ENCODE measurements at regions not wholly inside any gene's neighbourhood (a gene's known extent, or its start where the extent isn't known, plus 50 kb on each side); places are given as distances from the start of the nearest gene placed in this dataset.

GRCh38 chr6:71114544-71114943, 157.7 kb upstream of the B3GAT2 start:
- TF ChIP-seq REST (IDR thresholded peaks at IDR 0.05; ENCODE audit: insufficient replicate concordance, low read depth) (no peak), GABPA (IDR thresholded peaks at IDR 0.05; ENCODE audit: low read depth) (no peak), CTCF (IDR thresholded peaks at IDR 0.05; ENCODE audit: insufficient read depth, low read length) (no peak), SPI1 (IDR thresholded peaks at IDR 0.05; ENCODE audit: borderline replicate concordance, low read depth) (no peak), POLR2AphosphoS5 (IDR thresholded peaks at IDR 0.05; ENCODE audit: low read depth) (no peak)
- DNase-seq (ENCODE audit: low read depth in 1 of 2, low spot score in 1 of 2), result no peak
- H3K4me3 ChIP-seq (replicated peaks; ENCODE audit: insufficient read depth, low read length), result no peak overlapping the region

GRCh38 chr6:71114986-71115385, 158.1 kb upstream of the B3GAT2 start:
- Histone ChIP-seq H3K27ac (replicated peaks) (no peak overlapping the region), H3K27me3 (ENCODE audit: insufficient read depth, poor library complexity, severe bottlenecking) (peaks cover 2% of the 10 kb centered on the region), H3K4me3 (replicated peaks; ENCODE audit: insufficient read depth, low read length) (no peak overlapping the region)
- TF ChIP-seq SPI1 (IDR thresholded peaks at IDR 0.05; ENCODE audit: borderline replicate concordance, low read depth), result peak; percentile 33; the same call in 1 of the 2 replicates
- no peak for TF ChIP-seq GABPA (IDR thresholded peaks at IDR 0.05; ENCODE audit: low read depth)
- no peak for DNase-seq (ENCODE audit: low read depth in 1 of 2, low spot score in 1 of 2)

More at GRCh38 chr6:71114544-71114943, 157.7 kb upstream of the B3GAT2 start:
- peaks cover 2% of the 10 kb centered on the region for H3K27me3 ChIP-seq (ENCODE audit: insufficient read depth, poor library complexity, severe bottlenecking)
- no peak overlapping the region for H3K27ac ChIP-seq (replicated peaks)

GRCh38 chr6:71119560-71119959, 162.7 kb upstream of the B3GAT2 start:
- no peak for DNase-seq (ENCODE audit: low read depth in 1 of 2, low spot score in 1 of 2)
- Histone ChIP-seq H3K27ac (replicated peaks) (no peak overlapping the region), H3K27me3 (ENCODE audit: insufficient read depth, poor library complexity, severe bottlenecking) (peaks cover 2% of the 10 kb centered on the region), H3K4me3 (replicated peaks; ENCODE audit: insufficient read depth, low read length) (no peak overlapping the region)
- TF ChIP-seq REST (IDR thresholded peaks at IDR 0.05; ENCODE audit: insufficient replicate concordance, low read depth) (no peak), SPI1 (IDR thresholded peaks at IDR 0.05; ENCODE audit: borderline replicate concordance, low read depth) (no peak), CTCF (IDR thresholded peaks at IDR 0.05; ENCODE audit: insufficient read depth, low read length) (no peak), GABPA (IDR thresholded peaks at IDR 0.05; ENCODE audit: low read depth) (no peak), POLR2AphosphoS5 (IDR thresholded peaks at IDR 0.05; ENCODE audit: low read depth) (no peak)

- DNase-seq (ENCODE audit: low read depth in 1 of 2, low spot score in 1 of 2), result no peak
- TF ChIP-seq REST (IDR thresholded peaks at IDR 0.05; ENCODE audit: insufficient replicate concordance, low read depth) (no peak), CTCF (IDR thresholded peaks at IDR 0.05; ENCODE audit: insufficient read depth, low read length) (no peak), GABPA (IDR thresholded peaks at IDR 0.05; ENCODE audit: low read depth) (no peak), POLR2AphosphoS5 (IDR thresholded peaks at IDR 0.05; ENCODE audit: low read depth) (no peak), SPI1 (IDR thresholded peaks at IDR 0.05; ENCODE audit: borderline replicate concordance, low read depth) (no peak)
Observed at GRCh38 chr6:71123051-71123450, 165.6 kb upstream of the OGFRL1 start.

More at GRCh38 chr6:71123051-71123450, 165.6 kb upstream of the OGFRL1 start:
- H3K27ac ChIP-seq (replicated peaks), result no peak overlapping the region
- no peaks in the 10 kb centered on the region for H3K27me3 ChIP-seq (ENCODE audit: insufficient read depth, poor library complexity, severe bottlenecking)
- no peak overlapping the region for H3K4me3 ChIP-seq (replicated peaks; ENCODE audit: insufficient read depth, low read length)

All from HL-60 (cell line).